Heart right ventricle (tissue), 16 donors: ENCODE measurements at regions not wholly inside any gene's neighbourhood (a gene's known extent, or its start where the extent isn't known, plus 50 kb on each side); places are given as distances from the start of the nearest gene placed in this dataset.
"Not testable (repeated sequence)": the region's sequence is repeated elsewhere in the genome, so short reads cannot be mapped to it uniquely, and the experiment has no call there.

ENCODE experiments used
- ATAC-seq, 8 donors: fragments of 200-7000 bp; cut with Tn5 transposase; one replicate each; pipeline ENCODE4 v1.9.1; 2020; ENCODE audit warnings: mild to moderate bottlenecking in 8 of 8, moderate library complexity in 8 of 8, moderate number of reproducible peaks in 1 of 8
- DNase-seq, 2 donors: peaks; one replicate each; pipeline ENCODE4 v3.0.0-alpha.2; 2020
- H3K27ac ChIP-seq, 10 donors: fragments of 200-600 bp; sonication (generic) in 2 of 10; one replicate each; pipeline versions ENCODE4 v1.5.0 to v1.8.0; 2020 to 2022; ENCODE audit warnings: mild to moderate bottlenecking in 3 of 10
- H3K27me3 ChIP-seq, 7 donors: fragments of 200-600 bp; one replicate each; pipeline ENCODE4 v1.8.0; 2021 to 2022; ENCODE audit warnings: mild to moderate bottlenecking in 2 of 7
- H3K36me3 ChIP-seq, 9 donors: fragments of 200-600 bp; sonication (generic) in 1 of 9; one replicate each; pipeline versions ENCODE4 v1.5.0 to v1.8.0; 2020 to 2022; ENCODE audit warnings: mild to moderate bottlenecking in 2 of 9
- H3K4me1 ChIP-seq, 9 donors: fragments of 200-600 bp; sonication (generic) in 1 of 9; one replicate each; pipeline versions ENCODE4 v1.5.0 to v1.8.0; 2020 to 2022; ENCODE audit warnings: mild to moderate bottlenecking in 4 of 9
- H3K4me3 ChIP-seq, 10 donors: fragments of 200-600 bp; sonication (generic) in 2 of 10; one replicate each; pipeline versions ENCODE4 v1.5.0 to v1.8.0; 2020 to 2022; ENCODE audit warnings: mild to moderate bottlenecking in 7 of 10, moderate library complexity in 2 of 10
- H3K9me3 ChIP-seq, 11 donors: fragments of 200-600 bp in 10 of 11; sonication (generic) in 2 of 11; one replicate each; pipeline versions ENCODE4 v1.5.0 to v1.8.0; 2013 to 2022; ENCODE audit warnings: mild to moderate bottlenecking in 2 of 11, control low read depth in 1 of 11, moderate library complexity in 1 of 11
- CTCF ChIP-seq, 9 donors: fragments of 200-600 bp; sonication (generic) in 2 of 9; IDR thresholded peaks; one replicate each; pipeline versions ENCODE4 v1.5.0 to v1.8.0; 2021 to 2022; ENCODE audit warnings: antibody characterized with exemption in 9 of 9, mild to moderate bottlenecking in 5 of 9, moderate library complexity in 1 of 9
- WGBS, 2 donors: extraction: QIAGEN DNeasy Blood & Tissue Kit; methylation state at CpG; one replicate each; pipeline ENCODE4 v1.1.7; 2013; ENCODE audit warnings: inconsistent platforms in 1 of 2; 5-methylcytosine and 5-hydroxymethylcytosine counted together
- intact Hi-C, 10 donors: fragments of 100-400 bp; cut with DNase I; formaldehyde crosslinking; loops; one replicate each; pipeline versions ENCODE4 v1.11.1 to v1.14.2; 2022
- donor health status: Arrhythmogenic right ventricular cardiomyopathy.
- donor health status: ischemic (EF 13 %, LVEDD 7.1; RV severe dilation, severe dysfunction).
- donor health status: healthy with polysubstance abuse.
- donor health status: DM: no; HTN: yes; CAD: no.
- donor health status: DM: no; HTN: no; CAD: no.
- donor health status: ischemic (EF 25% LVEDD 6.9; RV normal size, moderate dysfunction).
- donor health status: ischemic (EF 25% LVEDD 5.7; RV mildly dilated, moderate dysfunction).
- donor health status: healthy.
- donor health status: DM: yes; HTN: yes; CAD: no.
- donor health status: Ischemic cardiomyopathy.
- donor health status: ischemic (EF 35%, LVEDD 5.7; RV mildly dilated, moderate dysfunction).
- donor health status: nonischemic (EF 11% LVEDD 7.7; RV severe dilation, severe dysfunction).
- donor health status: DM: yes; HTN: yes; CAD: no.
- donor health status: PGD.
- donor health status: ischemic (EF 29% LVEDD 5.4; RV normal size, mild dysfunction).
- donor health status: nonischemic (EF 23%, LVEDD 6.1; RV moderate dilation, normal function).

GRCh38 chr3:138890555-138891187, 55.9 kb upstream of the PIK3CB start:
- TF ChIP-seq CTCF (IDR thresholded peaks at IDR 0.05) = no peak
- Histone ChIP-seq H3K4me1 (peaks cover 0 to 40% (median 0%) of the 10 kb centered on the region in 9 donors), H3K9me3 (no peaks in the 10 kb centered on the region), H3K4me3 (no peak overlapping the region), H3K27ac (peak overlapping the region in 1 of 10 donors; percentile 86), H3K36me3 (no peaks in the 10 kb centered on the region), H3K27me3 (no peaks in the 10 kb centered on the region)
- peak in 4 of 8 donors; percentile 28 to 59 (median 47) for ATAC-seq
- no peak for DNase-seq
- intact Hi-C loops = no loop called here
- WGBS, 2 donors = 90 to 94% methylated on average over 9 of the region's 9 CpGs

DNA sequence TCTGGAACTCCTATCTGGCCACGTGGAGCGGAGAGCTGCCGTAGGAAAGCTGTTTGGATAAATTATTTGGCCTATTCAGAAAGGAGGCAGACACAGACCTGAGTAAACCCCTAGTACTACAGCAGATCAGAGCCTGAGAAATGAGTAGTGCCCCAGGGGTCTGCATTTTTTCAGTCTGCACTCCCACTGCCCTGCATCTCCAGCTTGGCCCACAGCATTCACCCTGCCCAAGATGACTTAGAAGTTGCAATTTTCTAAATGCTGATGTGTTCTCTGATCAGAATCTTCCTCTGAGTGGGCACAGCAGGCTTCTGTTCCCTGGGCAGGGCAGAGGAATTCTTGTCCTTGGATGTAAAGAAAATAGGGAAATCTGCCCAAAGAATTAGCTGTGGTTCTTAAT, 55.1 kb upstream of the PIK3CB start:
- 56 to 68% methylated on average over 3 of the region's 3 CpGs for WGBS, 2 donors
- H3K9me3 ChIP-seq = no peaks in the 10 kb centered on the region
- no peak overlapping the region for H3K4me3 ChIP-seq
- H3K4me1 ChIP-seq = peaks cover 0 to 38% (median 0%) of the 10 kb centered on the region in 9 donors
- peak overlapping the region in 1 of 10 donors; percentile 68 for H3K27ac ChIP-seq
- ATAC-seq (no peak), DNase-seq (no peak)
- H3K27me3 ChIP-seq = no peaks in the 10 kb centered on the region
- intact Hi-C loops = no loop called here
- H3K36me3 ChIP-seq = no peaks in the 10 kb centered on the region
- TF ChIP-seq CTCF (IDR thresholded peaks at IDR 0.05) = no peak

- intact Hi-C loops = no loop called here
- WGBS, 2 donors = 82 to 87% methylated on average over 2 of the region's 2 CpGs
- TF ChIP-seq CTCF (IDR thresholded peaks at IDR 0.05) = no peak
- Histone ChIP-seq H3K27me3 (no peaks in the 10 kb centered on the region), H3K4me1 (peaks cover 0 to 38% (median 0%) of the 10 kb centered on the region in 9 donors), H3K27ac (peak overlapping the region in 1 of 10 donors; percentile 68), H3K4me3 (no peak overlapping the region), H3K9me3 (no peaks in the 10 kb centered on the region), H3K36me3 (no peaks in the 10 kb centered on the region)
- DNase-seq (no peak), ATAC-seq (no peak)
These were observed 53.8 kb upstream of the PIK3CB start for GRCh38 chr3:138888560-138888959.

- ATAC-seq, DNase-seq, H3K27me3 ChIP-seq, H3K4me3 ChIP-seq, H3K27ac ChIP-seq, H3K9me3 ChIP-seq, H3K36me3 ChIP-seq, intact Hi-C loops: not testable (repeated sequence)
- peaks cover 0 to 28% (median 0%) of the 10 kb centered on the region in 9 donors for H3K4me1 ChIP-seq
- 86 to 90% methylated on average over 5 of the region's 5 CpGs for WGBS, 2 donors
These were observed 51.4 kb upstream of the PIK3CB start for GRCh38 chr3:138886096-138886495.
